Hematopoietic multipotent progenitor cell treated with erythropoietin and hydrocortisone succinate and interleukin-3 and kit ligand, for 8 days (in vitro differentiated cells): ENCODE measurements at regions not wholly inside any gene's neighbourhood (a gene's known extent, or its start where the extent isn't known, plus 50 kb on each side); places are given as distances from the start of the nearest gene placed in this dataset.
"Not testable (repeated sequence)": the region's sequence is repeated elsewhere in the genome, so short reads cannot be mapped to it uniquely, and the experiment has no call there.

ENCODE experiments used
- DNase-seq: peaks from one replicate; pipeline ENCODE4 v3.0.0-alpha.2; 2015

- DNase-seq = no peak
Observed at GRCh38 chr5:167051402-167051768, 1240.1 kb upstream of the WWC1 start.

GRCh38 chr5:167052791-167053190, 1238.7 kb upstream of the WWC1 start:
- no peak for DNase-seq

- no peak for DNase-seq
Observed at GRCh38 chr5:167057665-167058064, 1233.8 kb upstream of the WWC1 start.

- DNase-seq = no peak
Observed at GRCh38 chr5:167061695-167062094, 1229.8 kb upstream of the WWC1 start.

- no peak for DNase-seq
Observed at GRCh38 chr5:167063116-167063515, 1228.3 kb upstream of the WWC1 start.

GRCh38 chr5:167063788-167064187, 1227.7 kb upstream of the WWC1 start:
- no peak for DNase-seq

GRCh38 chr5:167064198-167064776, 1227.2 kb upstream of the WWC1 start:
- DNase-seq = no peak

- DNase-seq = no peak
Observed at GRCh38 chr5:167065794-167066193, 1225.7 kb upstream of the WWC1 start.

GRCh38 chr5:167071981-167072610, 1219.3 kb upstream of the WWC1 start:
- no peak for DNase-seq

- DNase-seq = no peak
Observed at GRCh38 chr5:167081561-167081960, 1209.9 kb upstream of the WWC1 start.

GRCh38 chr5:167096816-167097215, 1194.6 kb upstream of the WWC1 start:
- no peak for DNase-seq

GRCh38 chr5:167104351-167104750, 1187.1 kb upstream of the WWC1 start:
- DNase-seq = no peak

- DNase-seq = no peak
Observed at GRCh38 chr5:167105941-167106340, 1185.5 kb upstream of the WWC1 start.

- DNase-seq = no peak
Observed at GRCh38 chr5:167107684-167108083, 1183.8 kb upstream of the WWC1 start.

- not testable (repeated sequence) for DNase-seq
Observed at GRCh38 chr5:167108266-167108665, 1183.2 kb upstream of the WWC1 start.

GRCh38 chr5:167112556-167112955, 1178.9 kb upstream of the WWC1 start:
- DNase-seq = no peak

- no peak for DNase-seq
Observed at GRCh38 chr5:167122267-167122666, 1169.2 kb upstream of the WWC1 start.

GRCh38 chr5:167123126-167123525, 1168.3 kb upstream of the WWC1 start:
- DNase-seq = no peak

- DNase-seq = no peak
Observed at GRCh38 chr5:167128581-167128980, 1162.9 kb upstream of the WWC1 start.

GRCh38 chr5:167140548-167141291, 1150.7 kb upstream of the WWC1 start:
- no peak for DNase-seq

- DNase-seq = no peak
Observed at GRCh38 chr5:167143716-167144115, 1147.7 kb upstream of the WWC1 start.

- no peak for DNase-seq
Observed at GRCh38 chr5:167145841-167146240, 1145.6 kb upstream of the WWC1 start.

GRCh38 chr5:167147879-167148278, 1143.6 kb upstream of the WWC1 start:
- DNase-seq = no peak

- no peak for DNase-seq
Observed at GRCh38 chr5:167150661-167151060, 1140.8 kb upstream of the WWC1 start.
